IPS-18a (cell line): ENCODE measurements at regions not wholly inside any gene's neighbourhood (a gene's known extent, or its start where the extent isn't known, plus 50 kb on each side); places are given as distances from the start of the nearest gene placed in this dataset.

Source experiments
- H3K27ac ChIP-seq: one replicate; pipeline ENCODE4 v1.5.1; 2013; ENCODE audit warnings: low read length
- H3K27me3 ChIP-seq: one replicate; pipeline ENCODE4 v1.6.1; 2013; ENCODE audit warnings: mild to moderate bottlenecking, low read length; ENCODE audit not compliant: control insufficient read depth, insufficient read depth
- H3K36me3 ChIP-seq: one replicate; pipeline ENCODE4 v1.6.1; 2013; ENCODE audit warnings: low read depth, low read length; ENCODE audit not compliant: control insufficient read depth
- H3K4me1 ChIP-seq: one replicate; pipeline ENCODE4 v1.6.1; 2013; ENCODE audit warnings: low read depth, low read length; ENCODE audit not compliant: control insufficient read depth
- H3K4me3 ChIP-seq: one replicate; pipeline ENCODE4 v1.5.1; 2013; ENCODE audit warnings: low read length
- H3K9ac ChIP-seq: one replicate; pipeline ENCODE4 v1.6.1; 2013; ENCODE audit warnings: mild to moderate bottlenecking, low read length, moderate library complexity
- H3K9me3 ChIP-seq: one replicate; pipeline ENCODE4 v1.6.1; 2013; ENCODE audit warnings: low read depth, low read length; ENCODE audit not compliant: control insufficient read depth

DNA sequence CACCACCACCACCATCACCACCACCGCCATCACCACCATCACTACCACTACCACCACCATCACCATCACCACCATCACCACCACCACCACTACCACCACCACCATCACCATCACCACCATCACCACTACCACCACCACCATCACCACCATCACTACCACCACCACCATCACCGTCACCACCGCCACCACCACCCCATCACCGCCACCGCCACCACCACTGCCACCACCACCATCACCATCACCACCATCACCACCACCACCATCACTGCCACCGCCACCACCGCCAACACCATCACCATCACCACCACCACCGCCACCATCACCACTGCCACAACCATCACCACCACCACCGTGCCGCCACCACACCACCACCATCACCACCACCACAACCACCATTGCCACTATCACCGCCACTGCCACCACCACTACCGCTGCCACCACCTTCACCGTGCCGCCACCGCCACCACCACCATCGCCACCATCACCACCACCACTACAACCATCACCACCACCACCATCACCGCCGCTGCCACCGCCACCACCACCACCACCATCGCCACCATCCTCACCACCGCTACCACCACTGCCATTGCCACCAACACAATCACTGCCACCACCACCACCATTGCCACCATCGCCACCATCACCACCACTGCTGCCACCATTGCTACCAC lies 1511.3 kb upstream of the AGA start:
- H3K4me3 ChIP-seq, result no peak overlapping the region
- no peaks in the 10 kb centered on the region for H3K4me1 ChIP-seq
- H3K9ac ChIP-seq, result no peak overlapping the region
- H3K9me3 ChIP-seq, result no peaks in the 10 kb centered on the region
- no peaks in the 10 kb centered on the region for H3K27me3 ChIP-seq
- H3K27ac ChIP-seq, result no peak overlapping the region
- H3K36me3 ChIP-seq, result no peaks in the 10 kb centered on the region

GRCh38 chr4:178955614-178956013 lies 1513.4 kb upstream of the AGA start:
- Histone ChIP-seq H3K9me3 (no peaks in the 10 kb centered on the region), H3K36me3 (no peaks in the 10 kb centered on the region), H3K27me3 (no peaks in the 10 kb centered on the region), H3K4me3 (no peak overlapping the region), H3K4me1 (no peaks in the 10 kb centered on the region), H3K27ac (no peak overlapping the region), H3K9ac (no peak overlapping the region)

GRCh38 chr4:178958725-178959440 lies 1516.6 kb upstream of the AGA start:
- Histone ChIP-seq H3K27me3 (no peaks in the 10 kb centered on the region), H3K9ac (no peak overlapping the region), H3K4me1 (no peaks in the 10 kb centered on the region), H3K4me3 (no peak overlapping the region), H3K36me3 (no peaks in the 10 kb centered on the region), H3K9me3 (no peaks in the 10 kb centered on the region), H3K27ac (no peak overlapping the region)

DNA sequence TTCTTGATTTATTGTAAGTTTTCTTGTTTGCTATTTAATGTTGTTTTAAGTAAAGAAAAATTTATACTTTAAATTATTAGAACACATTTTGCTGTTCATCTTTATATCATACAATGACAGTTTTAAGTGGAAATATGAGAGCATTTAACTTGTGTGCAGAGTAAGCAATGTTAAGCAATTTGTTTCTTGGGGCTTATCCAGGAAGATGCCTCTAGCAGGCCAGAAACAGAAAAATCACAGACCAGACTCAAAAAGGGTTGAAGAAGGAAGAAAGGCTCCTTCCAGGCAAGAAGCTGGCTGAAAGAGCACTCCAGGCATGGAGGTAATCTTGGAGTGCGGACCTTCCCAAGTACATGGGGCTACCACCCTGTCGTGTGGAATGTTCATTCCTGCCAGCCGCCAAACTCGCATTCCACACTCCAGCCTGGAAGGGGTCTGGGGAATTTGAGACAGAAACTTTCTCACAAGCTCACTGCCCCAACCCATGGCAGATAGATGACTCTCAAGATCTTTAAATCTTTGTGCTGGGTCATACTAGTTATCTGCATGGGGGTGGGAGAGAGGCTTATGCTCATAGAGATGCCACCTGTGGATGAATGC lies 1521.3 kb upstream of the AGA start:
- H3K4me3 ChIP-seq, result no peak overlapping the region
- H3K27ac ChIP-seq, result no peak overlapping the region
- no peaks in the 10 kb centered on the region for H3K4me1 ChIP-seq
- H3K36me3 ChIP-seq, result no peaks in the 10 kb centered on the region
- no peak overlapping the region for H3K9ac ChIP-seq
- no peaks in the 10 kb centered on the region for H3K9me3 ChIP-seq
- no peaks in the 10 kb centered on the region for H3K27me3 ChIP-seq

- H3K27me3 ChIP-seq, result no peaks in the 10 kb centered on the region
- H3K4me3 ChIP-seq, result no peak overlapping the region
- no peaks in the 10 kb centered on the region for H3K36me3 ChIP-seq
- H3K9ac ChIP-seq, result no peak overlapping the region
- H3K4me1 ChIP-seq, result peaks cover 7% of the 10 kb centered on the region
- H3K9me3 ChIP-seq, result no peaks in the 10 kb centered on the region
- no peak overlapping the region for H3K27ac ChIP-seq
These were observed 1524.4 kb upstream of the AGA start for GRCh38 chr4:178966644-178967043.

GRCh38 chr4:178970433-178971140 lies 1528.3 kb upstream of the AGA start:
- H3K36me3 ChIP-seq, result no peaks in the 10 kb centered on the region
- H3K4me1 ChIP-seq, result peaks cover 7% of the 10 kb centered on the region
- no peak overlapping the region for H3K9ac ChIP-seq
- no peaks in the 10 kb centered on the region for H3K9me3 ChIP-seq
- no peak overlapping the region for H3K27ac ChIP-seq
- no peak overlapping the region for H3K4me3 ChIP-seq
- no peaks in the 10 kb centered on the region for H3K27me3 ChIP-seq

GRCh38 chr4:178976861-178977260 lies 1534.6 kb upstream of the AGA start:
- Histone ChIP-seq H3K9ac (no peak overlapping the region), H3K27me3 (no peaks in the 10 kb centered on the region)

GRCh38 chr4:178993306-178993705 lies 1551.1 kb upstream of the AGA start:
- Histone ChIP-seq H3K27ac (no peak overlapping the region), H3K36me3 (no peaks in the 10 kb centered on the region), H3K27me3 (no peaks in the 10 kb centered on the region), H3K9me3 (no peaks in the 10 kb centered on the region), H3K9ac (no peak overlapping the region), H3K4me1 (no peaks in the 10 kb centered on the region), H3K4me3 (no peak overlapping the region)

More at GRCh38 chr4:178976861-178977260, 1534.6 kb upstream of the AGA start:
- Histone ChIP-seq H3K36me3 (no peaks in the 10 kb centered on the region), H3K27ac (no peak overlapping the region), H3K4me1 (no peaks in the 10 kb centered on the region), H3K9me3 (no peaks in the 10 kb centered on the region), H3K4me3 (no peak overlapping the region)

DNA sequence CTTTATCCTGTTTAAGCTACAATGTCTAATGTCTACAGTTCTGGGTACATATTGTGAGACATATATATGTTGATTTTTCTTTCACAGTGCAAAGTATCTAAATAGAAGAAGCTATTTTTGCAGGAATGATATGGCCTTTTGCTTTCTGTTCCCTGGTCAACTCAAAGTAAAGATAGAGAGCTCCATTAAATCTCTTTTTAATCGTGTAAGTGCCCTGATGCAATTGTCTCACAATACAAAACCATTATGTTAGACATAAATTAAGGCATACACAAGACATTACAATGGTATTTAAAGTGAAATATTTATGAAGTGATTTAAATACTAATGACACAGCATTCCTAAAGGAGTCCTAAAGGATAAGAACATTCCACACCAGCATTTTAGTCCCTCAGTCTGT lies 1559.7 kb upstream of the AGA start:
- H3K9ac ChIP-seq, result no peak overlapping the region
- H3K9me3 ChIP-seq, result no peaks in the 10 kb centered on the region
- no peaks in the 10 kb centered on the region for H3K36me3 ChIP-seq
- H3K27me3 ChIP-seq, result no peaks in the 10 kb centered on the region
- H3K27ac ChIP-seq, result no peak overlapping the region
- no peaks in the 10 kb centered on the region for H3K4me1 ChIP-seq
- H3K4me3 ChIP-seq, result no peak overlapping the region

DNA sequence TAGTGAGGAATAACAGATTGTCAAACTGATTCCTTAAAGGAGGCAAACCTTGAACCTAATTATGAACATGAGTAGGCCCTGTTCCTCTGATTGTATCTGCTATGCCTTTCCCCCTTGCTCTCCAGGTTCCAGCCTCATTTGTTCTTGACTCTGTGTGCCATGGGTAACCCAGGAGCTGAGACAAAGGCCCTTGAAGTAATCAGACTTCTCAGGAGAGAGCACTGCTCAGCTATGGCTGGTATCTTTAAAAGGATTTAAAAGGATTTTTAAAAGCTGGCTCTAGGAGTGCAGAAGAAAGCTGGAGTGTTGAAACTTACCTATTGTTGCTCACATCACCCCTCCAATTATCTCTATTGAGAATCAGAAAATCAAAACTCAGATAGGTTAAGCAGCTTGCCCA lies 1565.5 kb upstream of the AGA start:
- Histone ChIP-seq H3K4me3 (no peak overlapping the region), H3K27me3 (no peaks in the 10 kb centered on the region), H3K4me1 (peaks cover 10% of the 10 kb centered on the region), H3K27ac (no peak overlapping the region), H3K36me3 (no peaks in the 10 kb centered on the region), H3K9me3 (no peaks in the 10 kb centered on the region), H3K9ac (no peak overlapping the region)

- Histone ChIP-seq H3K4me3 (no peak overlapping the region), H3K9ac (no peak overlapping the region), H3K36me3 (no peaks in the 10 kb centered on the region), H3K27me3 (no peaks in the 10 kb centered on the region), H3K4me1 (no peaks in the 10 kb centered on the region), H3K27ac (no peak overlapping the region), H3K9me3 (no peaks in the 10 kb centered on the region)
These were observed 1575.3 kb upstream of the AGA start for GRCh38 chr4:179017581-179017980.
